ENCODE measurements at regions not wholly inside any gene's neighbourhood (a gene's known extent, or its start where the extent isn't known, plus 50 kb on each side); places are given as distances from the start of the nearest gene placed in this dataset.

GRCh38 chr1:60998786-60999185 is 83.6 kb upstream of the NFIA start:
- no peaks in the 10 kb centered on the region for H4K20me1 ChIP-seq (ENCODE audit: control insufficient read depth, extremely low read depth, insufficient read depth, low read length)
- H3K4me1 ChIP-seq (ENCODE audit: control insufficient read depth, extremely low read depth, insufficient read depth, low read length): no peaks in the 10 kb centered on the region
- no peak overlapping the region for H2AFZ ChIP-seq (ENCODE audit: low read length)
- no peaks in the 10 kb centered on the region for H3K36me3 ChIP-seq (ENCODE audit: control insufficient read depth, insufficient read depth, low read length)
- H3K27ac ChIP-seq (ENCODE audit: insufficient read depth, low read length): no peak overlapping the region
- H3K27me3 ChIP-seq (ENCODE audit: control insufficient read depth, insufficient read depth, low read length): no peaks in the 10 kb centered on the region
- TF ChIP-seq CTCF (conservative IDR thresholded peaks at IDR 0.05 in 1 of 2, IDR thresholded peaks at IDR 0.05 in 1 of 2; ENCODE audit: low read depth in 1 of 2, low read length in 2 of 2) (no peak), EZH2 (IDR thresholded peaks at IDR 0.05; ENCODE audit: low read length, missing control alignments) (no peak)
- DNase-seq (ENCODE audit: low read depth in 2 of 2): no peak
- H3K9ac ChIP-seq (ENCODE audit: insufficient read depth, low read length): no peak overlapping the region
- H3K4me3 ChIP-seq (replicated peaks in 1 of 4; ENCODE audit: control extremely low read depth in 1 of 4, insufficient read depth in 1 of 4, low read depth in 3 of 4, low read length in 4 of 4): no peak overlapping the region
- no peaks in the 10 kb centered on the region for H3K9me3 ChIP-seq (ENCODE audit: control insufficient read depth, insufficient read depth, low read depth, low read length)
- H3K79me2 ChIP-seq (ENCODE audit: control insufficient read depth, insufficient read depth, low read length): no peaks in the 10 kb centered on the region
- H3K4me2 ChIP-seq (ENCODE audit: extremely low read depth, insufficient read depth, low read length): no peak overlapping the region

DNA sequence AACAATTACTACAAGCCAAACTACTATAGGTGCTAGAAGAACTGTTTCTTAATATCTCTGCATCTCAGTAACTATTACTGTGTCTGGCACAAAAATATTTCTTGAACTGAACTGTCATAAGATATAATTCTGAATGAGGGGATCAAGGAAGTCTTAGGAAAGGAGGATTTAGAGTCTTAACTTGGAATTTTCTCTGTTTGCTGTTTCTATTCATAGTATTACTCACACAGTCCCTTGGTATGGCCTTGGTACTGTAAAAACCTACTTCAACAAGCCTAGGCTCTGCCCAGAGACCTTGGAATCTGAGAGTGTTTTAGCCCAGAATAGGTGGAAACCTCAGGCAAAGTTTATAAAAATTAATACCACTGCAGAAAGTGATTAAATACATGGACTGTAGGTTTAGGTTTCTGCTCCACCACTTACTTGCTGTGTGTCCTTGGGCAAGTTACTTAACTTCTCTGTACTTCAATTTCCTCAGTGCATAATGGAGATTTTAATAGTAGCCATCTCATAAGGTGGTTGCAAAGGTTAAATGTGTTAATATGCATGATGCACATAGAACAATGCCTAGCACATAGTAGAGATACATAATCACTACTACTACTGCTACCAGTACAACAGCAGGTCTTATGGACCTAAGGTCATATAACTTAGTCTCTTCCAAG is 87.4 kb upstream of the NFIA start:
- Histone ChIP-seq H3K4me3 (replicated peaks in 1 of 4; ENCODE audit: control extremely low read depth in 1 of 4, insufficient read depth in 1 of 4, low read depth in 3 of 4, low read length in 4 of 4) (no peak overlapping the region), H3K36me3 (ENCODE audit: control insufficient read depth, insufficient read depth, low read length) (no peaks in the 10 kb centered on the region), H4K20me1 (ENCODE audit: control insufficient read depth, extremely low read depth, insufficient read depth, low read length) (no peaks in the 10 kb centered on the region), H2AFZ (ENCODE audit: low read length) (no peak overlapping the region), H3K4me1 (ENCODE audit: control insufficient read depth, extremely low read depth, insufficient read depth, low read length) (peaks cover 3% of the 10 kb centered on the region), H3K9ac (ENCODE audit: insufficient read depth, low read length) (no peak overlapping the region), H3K27ac (ENCODE audit: insufficient read depth, low read length) (no peak overlapping the region), H3K4me2 (ENCODE audit: extremely low read depth, insufficient read depth, low read length) (no peak overlapping the region), H3K9me3 (ENCODE audit: control insufficient read depth, insufficient read depth, low read depth, low read length) (no peaks in the 10 kb centered on the region), H3K79me2 (ENCODE audit: control insufficient read depth, insufficient read depth, low read length) (no peaks in the 10 kb centered on the region), H3K27me3 (ENCODE audit: control insufficient read depth, insufficient read depth, low read length) (no peaks in the 10 kb centered on the region)
- no peak for DNase-seq (ENCODE audit: low read depth in 2 of 2)
- TF ChIP-seq EZH2 (IDR thresholded peaks at IDR 0.05; ENCODE audit: low read length, missing control alignments): no peak
- no peak for TF ChIP-seq CTCF (conservative IDR thresholded peaks at IDR 0.05 in 1 of 2, IDR thresholded peaks at IDR 0.05 in 1 of 2; ENCODE audit: low read depth in 1 of 2, low read length in 2 of 2)

DNA sequence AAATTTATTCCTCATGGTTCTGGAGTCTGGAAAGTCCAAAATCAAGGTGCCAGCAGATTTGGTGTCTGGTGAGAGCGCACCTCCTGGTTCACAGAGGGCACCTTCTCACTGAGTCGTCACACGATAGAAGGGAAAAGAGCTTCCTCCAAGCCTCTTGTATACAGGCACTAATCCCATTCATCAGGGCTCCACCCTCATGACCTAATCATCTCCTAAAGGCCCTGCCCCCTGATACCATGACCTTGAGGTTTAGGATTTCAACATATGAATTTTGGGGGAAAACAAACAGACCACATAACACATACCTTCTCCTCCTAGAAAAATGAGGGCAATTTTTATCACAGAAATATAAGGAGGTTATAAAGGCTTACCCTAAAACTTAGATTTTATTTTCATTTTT is 88.0 kb upstream of the NFIA start:
- H3K9ac ChIP-seq (ENCODE audit: insufficient read depth, low read length): no peak overlapping the region
- no peaks in the 10 kb centered on the region for H3K9me3 ChIP-seq (ENCODE audit: control insufficient read depth, insufficient read depth, low read depth, low read length)
- no peaks in the 10 kb centered on the region for H3K79me2 ChIP-seq (ENCODE audit: control insufficient read depth, insufficient read depth, low read length)
- TF ChIP-seq CTCF (conservative IDR thresholded peaks at IDR 0.05 in 1 of 2, IDR thresholded peaks at IDR 0.05 in 1 of 2; ENCODE audit: low read depth in 1 of 2, low read length in 2 of 2) (no peak), EZH2 (IDR thresholded peaks at IDR 0.05; ENCODE audit: low read length, missing control alignments) (no peak)
- no peak overlapping the region for H3K4me2 ChIP-seq (ENCODE audit: extremely low read depth, insufficient read depth, low read length)
- H3K27me3 ChIP-seq (ENCODE audit: control insufficient read depth, insufficient read depth, low read length): no peaks in the 10 kb centered on the region
- no peaks in the 10 kb centered on the region for H3K36me3 ChIP-seq (ENCODE audit: control insufficient read depth, insufficient read depth, low read length)
- no peaks in the 10 kb centered on the region for H4K20me1 ChIP-seq (ENCODE audit: control insufficient read depth, extremely low read depth, insufficient read depth, low read length)
- peaks cover 7% of the 10 kb centered on the region for H3K4me1 ChIP-seq (ENCODE audit: control insufficient read depth, extremely low read depth, insufficient read depth, low read length)
- no peak overlapping the region for H2AFZ ChIP-seq (ENCODE audit: low read length)
- no peak for DNase-seq (ENCODE audit: low read depth in 2 of 2)
- H3K27ac ChIP-seq (ENCODE audit: insufficient read depth, low read length): no peak overlapping the region
- H3K4me3 ChIP-seq (replicated peaks in 1 of 4; ENCODE audit: control extremely low read depth in 1 of 4, insufficient read depth in 1 of 4, low read depth in 3 of 4, low read length in 4 of 4): no peak overlapping the region

Data from fibroblast of lung (primary cell).